ENCODE measurements at regions not wholly inside any gene's neighbourhood (a gene's known extent, or its start where the extent isn't known, plus 50 kb on each side); places are given as distances from the start of the nearest gene placed in this dataset.

- TF ChIP-seq POLR2A (IDR thresholded peaks at IDR 0.05) (no peak), EP300 (IDR thresholded peaks at IDR 0.05) (no peak)
- TF ChIP-seq, protein P1, sequence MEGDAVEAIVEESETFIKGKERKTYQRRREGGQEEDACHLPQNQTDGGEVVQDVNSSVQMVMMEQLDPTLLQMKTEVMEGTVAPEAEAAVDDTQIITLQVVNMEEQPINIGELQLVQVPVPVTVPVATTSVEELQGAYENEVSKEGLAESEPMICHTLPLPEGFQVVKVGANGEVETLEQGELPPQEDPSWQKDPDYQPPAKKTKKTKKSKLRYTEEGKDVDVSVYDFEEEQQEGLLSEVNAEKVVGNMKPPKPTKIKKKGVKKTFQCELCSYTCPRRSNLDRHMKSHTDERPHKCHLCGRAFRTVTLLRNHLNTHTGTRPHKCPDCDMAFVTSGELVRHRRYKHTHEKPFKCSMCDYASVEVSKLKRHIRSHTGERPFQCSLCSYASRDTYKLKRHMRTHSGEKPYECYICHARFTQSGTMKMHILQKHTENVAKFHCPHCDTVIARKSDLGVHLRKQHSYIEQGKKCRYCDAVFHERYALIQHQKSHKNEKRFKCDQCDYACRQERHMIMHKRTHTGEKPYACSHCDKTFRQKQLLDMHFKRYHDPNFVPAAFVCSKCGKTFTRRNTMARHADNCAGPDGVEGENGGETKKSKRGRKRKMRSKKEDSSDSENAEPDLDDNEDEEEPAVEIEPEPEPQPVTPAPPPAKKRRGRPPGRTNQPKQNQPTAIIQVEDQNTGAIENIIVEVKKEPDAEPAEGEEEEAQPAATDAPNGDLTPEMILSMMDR (IDR thresholded peaks at IDR 0.05): no peak
These were observed 60.5 kb upstream of the FAM216B start for GRCh38 chr13:42720858-42721219.
